ENCODE measurements at regions not wholly inside any gene's neighbourhood (a gene's known extent, or its start where the extent isn't known, plus 50 kb on each side); places are given as distances from the start of the nearest gene placed in this dataset.
"Not testable (repeated sequence)": the region's sequence is repeated elsewhere in the genome, so short reads cannot be mapped to it uniquely, and the experiment has no call there.

- H3K4me1 ChIP-seq (replicated peaks); H3K27me3 ChIP-seq (replicated peaks); H3K27ac ChIP-seq; H3K36me3 ChIP-seq; H3K4me3 ChIP-seq; H3K9me3 ChIP-seq (replicated peaks); DNase-seq (ENCODE audit: low read depth in 1 of 2, low spot score in 2 of 2): not testable (repeated sequence)
Observed at GRCh38 chr3:67252906-67253305, 254.8 kb downstream of the KBTBD8 start.

GRCh38 chr3:67278015-67278618 is 280.0 kb downstream of the KBTBD8 start:
- no peaks in the 10 kb centered on the region for H3K27me3 ChIP-seq (replicated peaks)
- DNase-seq (ENCODE audit: low read depth in 1 of 2, low spot score in 2 of 2): no peak
- no peaks in the 10 kb centered on the region for H3K9me3 ChIP-seq (replicated peaks)
- H3K4me3 ChIP-seq: no peak overlapping the region
- no peaks in the 10 kb centered on the region for H3K36me3 ChIP-seq
- H3K4me1 ChIP-seq (replicated peaks): no peaks in the 10 kb centered on the region
- H3K27ac ChIP-seq: no peak overlapping the region

- Histone ChIP-seq H3K36me3 (no peaks in the 10 kb centered on the region), H3K9me3 (replicated peaks) (no peaks in the 10 kb centered on the region), H3K4me3 (no peak overlapping the region), H3K27me3 (replicated peaks) (no peaks in the 10 kb centered on the region), H3K27ac (no peak overlapping the region), H3K4me1 (replicated peaks) (no peaks in the 10 kb centered on the region)
- DNase-seq (ENCODE audit: low read depth in 1 of 2, low spot score in 2 of 2): no peak
Observed at GRCh38 chr3:67286586-67286985, 288.5 kb downstream of the KBTBD8 start.

- Histone ChIP-seq H3K27me3 (replicated peaks) (no peaks in the 10 kb centered on the region), H3K36me3 (no peaks in the 10 kb centered on the region), H3K4me3 (no peak overlapping the region), H3K9me3 (replicated peaks) (no peaks in the 10 kb centered on the region), H3K4me1 (replicated peaks) (no peaks in the 10 kb centered on the region), H3K27ac (no peak overlapping the region)
- DNase-seq (ENCODE audit: low read depth in 1 of 2, low spot score in 2 of 2): no peak
Observed at GRCh38 chr3:67288466-67289106, 290.5 kb downstream of the KBTBD8 start.

- Histone ChIP-seq H3K9me3 (replicated peaks) (no peaks in the 10 kb centered on the region), H3K36me3 (no peaks in the 10 kb centered on the region), H3K4me3 (no peak overlapping the region), H3K27me3 (replicated peaks) (no peaks in the 10 kb centered on the region), H3K4me1 (replicated peaks) (no peaks in the 10 kb centered on the region), H3K27ac (no peak overlapping the region)
- DNase-seq (ENCODE audit: low read depth in 1 of 2, low spot score in 2 of 2): no peak
Observed at GRCh38 chr3:67289626-67290025, 291.5 kb downstream of the KBTBD8 start.

- H3K27me3 ChIP-seq (replicated peaks): no peaks in the 10 kb centered on the region
- no peaks in the 10 kb centered on the region for H3K36me3 ChIP-seq
- H3K27ac ChIP-seq: no peak overlapping the region
- no peak for DNase-seq (ENCODE audit: low read depth in 1 of 2, low spot score in 2 of 2)
- H3K4me3 ChIP-seq: no peak overlapping the region
- H3K9me3 ChIP-seq (replicated peaks): no peaks in the 10 kb centered on the region
- H3K4me1 ChIP-seq (replicated peaks): no peaks in the 10 kb centered on the region
Observed at GRCh38 chr3:67290438-67290837, 292.3 kb downstream of the KBTBD8 start.

GRCh38 chr3:67291287-67292252 is 293.5 kb downstream of the KBTBD8 start:
- DNase-seq (ENCODE audit: low read depth in 1 of 2, low spot score in 2 of 2): no peak

GRCh38 chr3:67292356-67293121 is 294.4 kb downstream of the KBTBD8 start:
- H3K27me3 ChIP-seq (replicated peaks): no peaks in the 10 kb centered on the region
- no peaks in the 10 kb centered on the region for H3K9me3 ChIP-seq (replicated peaks)
- H3K27ac ChIP-seq: no peak overlapping the region
- H3K4me1 ChIP-seq (replicated peaks): no peaks in the 10 kb centered on the region
- H3K4me3 ChIP-seq: no peak overlapping the region
- H3K36me3 ChIP-seq: no peaks in the 10 kb centered on the region
- no peak for DNase-seq (ENCODE audit: low read depth in 1 of 2, low spot score in 2 of 2)

More at GRCh38 chr3:67291287-67292252, 293.5 kb downstream of the KBTBD8 start:
- no peak overlapping the region for H3K4me3 ChIP-seq
- H3K9me3 ChIP-seq (replicated peaks): no peaks in the 10 kb centered on the region
- no peaks in the 10 kb centered on the region for H3K36me3 ChIP-seq
- H3K27ac ChIP-seq: no peak overlapping the region
- no peaks in the 10 kb centered on the region for H3K27me3 ChIP-seq (replicated peaks)
- no peaks in the 10 kb centered on the region for H3K4me1 ChIP-seq (replicated peaks)

- Histone ChIP-seq H3K27me3 (replicated peaks) (no peaks in the 10 kb centered on the region), H3K36me3 (no peaks in the 10 kb centered on the region), H3K4me1 (replicated peaks) (no peaks in the 10 kb centered on the region), H3K27ac (no peak overlapping the region), H3K4me3 (no peak overlapping the region), H3K9me3 (replicated peaks) (no peaks in the 10 kb centered on the region)
- no peak for DNase-seq (ENCODE audit: low read depth in 1 of 2, low spot score in 2 of 2)
Observed at GRCh38 chr3:67294341-67294740, 296.2 kb downstream of the KBTBD8 start.

GRCh38 chr3:67296039-67296892 is 298.2 kb downstream of the KBTBD8 start:
- no peak overlapping the region for H3K27ac ChIP-seq
- no peaks in the 10 kb centered on the region for H3K9me3 ChIP-seq (replicated peaks)
- DNase-seq (ENCODE audit: low read depth in 1 of 2, low spot score in 2 of 2): no peak
- H3K4me3 ChIP-seq: no peak overlapping the region
- H3K4me1 ChIP-seq (replicated peaks): no peaks in the 10 kb centered on the region
- no peaks in the 10 kb centered on the region for H3K27me3 ChIP-seq (replicated peaks)
- no peaks in the 10 kb centered on the region for H3K36me3 ChIP-seq

- no peaks in the 10 kb centered on the region for H3K27me3 ChIP-seq (replicated peaks)
- no peak overlapping the region for H3K27ac ChIP-seq
- H3K36me3 ChIP-seq: no peaks in the 10 kb centered on the region
- H3K4me1 ChIP-seq (replicated peaks): no peaks in the 10 kb centered on the region
- no peak for DNase-seq (ENCODE audit: low read depth in 1 of 2, low spot score in 2 of 2)
- no peak overlapping the region for H3K4me3 ChIP-seq
- H3K9me3 ChIP-seq (replicated peaks): no peaks in the 10 kb centered on the region
Observed at GRCh38 chr3:67297715-67298475, 299.8 kb downstream of the KBTBD8 start.

GRCh38 chr3:67301556-67301955 is 303.4 kb downstream of the KBTBD8 start:
- Histone ChIP-seq H3K36me3 (no peaks in the 10 kb centered on the region), H3K4me1 (replicated peaks) (no peaks in the 10 kb centered on the region), H3K9me3 (replicated peaks) (no peaks in the 10 kb centered on the region), H3K27me3 (replicated peaks) (no peaks in the 10 kb centered on the region), H3K27ac (no peak overlapping the region), H3K4me3 (no peak overlapping the region)
- no peak for DNase-seq (ENCODE audit: low read depth in 1 of 2, low spot score in 2 of 2)
